GM18867 (cell line): ENCODE measurements at regions not wholly inside any gene's neighbourhood (a gene's known extent, or its start where the extent isn't known, plus 50 kb on each side); places are given as distances from the start of the nearest gene placed in this dataset.

ENCODE experiments used
- ATAC-seq: cut with Tn5 transposase; IDR thresholded peaks from one replicate; pipeline ENCODE4 v1.9.1; 2021; ENCODE audit warnings: mild to moderate bottlenecking, moderate library complexity; ENCODE audit not compliant: unreplicated experiment

- ATAC-seq: no peak
These were observed 73.7 kb upstream of the PROK2 start for GRCh38 chr3:71858503-71859122.

GRCh38 chr3:71857956-71858355 lies 73.0 kb upstream of the PROK2 start:
- ATAC-seq: no peak

- ATAC-seq: no peak
These were observed 69.8 kb upstream of the PROK2 start for GRCh38 chr3:71854706-71855105.

- no peak for ATAC-seq
These were observed 69.1 kb upstream of the PROK2 start for GRCh38 chr3:71854096-71854495.

GRCh38 chr3:71851878-71852277 lies 66.9 kb upstream of the PROK2 start:
- ATAC-seq: no peak

- ATAC-seq: no peak
These were observed 65.7 kb upstream of the PROK2 start for GRCh38 chr3:71850654-71851053.

GRCh38 chr3:71849681-71850080 lies 64.7 kb upstream of the PROK2 start:
- no peak for ATAC-seq

GRCh38 chr3:71847794-71848193 lies 62.8 kb upstream of the PROK2 start:
- no peak for ATAC-seq

GRCh38 chr3:71846185-71846584 lies 61.2 kb upstream of the PROK2 start:
- ATAC-seq: no peak

GRCh38 chr3:71843071-71843470 lies 58.1 kb upstream of the PROK2 start:
- ATAC-seq: no peak

- no peak for ATAC-seq
These were observed 53.5 kb upstream of the PROK2 start for GRCh38 chr3:71838406-71838805.
